ENCODE measurements at regions not wholly inside any gene's neighbourhood (a gene's known extent, or its start where the extent isn't known, plus 50 kb on each side); places are given as distances from the start of the nearest gene placed in this dataset.
"Not testable (repeated sequence)": the region's sequence is repeated elsewhere in the genome, so short reads cannot be mapped to it uniquely, and the experiment has no call there.

DNA sequence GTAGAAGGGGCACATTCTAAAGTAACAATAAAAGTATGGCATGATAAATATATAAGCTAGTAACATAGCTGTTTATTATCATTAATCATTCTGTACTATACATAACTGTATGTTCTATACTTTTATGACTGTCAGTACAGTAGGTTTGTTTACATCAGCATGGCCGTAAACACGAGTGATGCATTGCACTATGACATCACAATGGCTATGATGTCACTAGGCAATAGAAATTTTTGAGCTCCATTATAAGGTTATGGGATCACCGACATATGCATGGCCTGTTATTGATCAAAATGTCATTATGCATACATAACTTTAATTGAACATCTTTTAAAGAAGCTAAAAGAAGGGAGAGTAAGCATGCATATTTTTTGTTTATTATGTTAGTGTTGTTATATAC is 200.1 kb upstream of the SHH start:
- no peak overlapping the region for H3K4me3 ChIP-seq (ENCODE audit: control insufficient read depth, low read depth, low read length)
- TF ChIP-seq, protein P1, sequence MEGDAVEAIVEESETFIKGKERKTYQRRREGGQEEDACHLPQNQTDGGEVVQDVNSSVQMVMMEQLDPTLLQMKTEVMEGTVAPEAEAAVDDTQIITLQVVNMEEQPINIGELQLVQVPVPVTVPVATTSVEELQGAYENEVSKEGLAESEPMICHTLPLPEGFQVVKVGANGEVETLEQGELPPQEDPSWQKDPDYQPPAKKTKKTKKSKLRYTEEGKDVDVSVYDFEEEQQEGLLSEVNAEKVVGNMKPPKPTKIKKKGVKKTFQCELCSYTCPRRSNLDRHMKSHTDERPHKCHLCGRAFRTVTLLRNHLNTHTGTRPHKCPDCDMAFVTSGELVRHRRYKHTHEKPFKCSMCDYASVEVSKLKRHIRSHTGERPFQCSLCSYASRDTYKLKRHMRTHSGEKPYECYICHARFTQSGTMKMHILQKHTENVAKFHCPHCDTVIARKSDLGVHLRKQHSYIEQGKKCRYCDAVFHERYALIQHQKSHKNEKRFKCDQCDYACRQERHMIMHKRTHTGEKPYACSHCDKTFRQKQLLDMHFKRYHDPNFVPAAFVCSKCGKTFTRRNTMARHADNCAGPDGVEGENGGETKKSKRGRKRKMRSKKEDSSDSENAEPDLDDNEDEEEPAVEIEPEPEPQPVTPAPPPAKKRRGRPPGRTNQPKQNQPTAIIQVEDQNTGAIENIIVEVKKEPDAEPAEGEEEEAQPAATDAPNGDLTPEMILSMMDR (conservative IDR thresholded peaks at IDR 0.05; ENCODE audit: control insufficient read depth, insufficient read depth, low read depth, low read length), result no peak
- DNase-seq (ENCODE audit: low read depth), result no peak

DNA sequence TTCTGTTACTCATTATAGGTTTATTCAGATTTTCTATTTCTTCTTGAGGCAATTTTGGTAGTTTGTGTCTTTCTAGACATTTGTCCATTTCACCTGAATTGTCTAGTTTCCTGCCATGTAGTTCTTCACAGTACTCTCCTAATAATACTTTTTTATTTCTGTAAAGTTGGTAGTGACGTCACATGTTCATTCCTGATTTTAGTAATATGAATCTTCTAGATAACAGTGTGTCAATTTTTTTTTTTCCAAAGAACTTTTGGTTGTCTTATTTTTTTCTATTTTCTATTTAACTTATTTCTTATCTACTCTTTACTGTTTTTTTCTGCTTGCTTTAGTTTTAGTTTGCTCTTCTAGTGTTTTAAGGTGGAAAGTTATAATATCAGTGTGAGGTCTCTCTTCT is 197.3 kb upstream of the SHH start:
- no peak overlapping the region for H3K4me3 ChIP-seq (ENCODE audit: control insufficient read depth, low read depth, low read length)
- TF ChIP-seq, protein P1 (conservative IDR thresholded peaks at IDR 0.05; ENCODE audit: control insufficient read depth, insufficient read depth, low read depth, low read length), result no peak
- DNase-seq (ENCODE audit: low read depth), result no peak

DNA sequence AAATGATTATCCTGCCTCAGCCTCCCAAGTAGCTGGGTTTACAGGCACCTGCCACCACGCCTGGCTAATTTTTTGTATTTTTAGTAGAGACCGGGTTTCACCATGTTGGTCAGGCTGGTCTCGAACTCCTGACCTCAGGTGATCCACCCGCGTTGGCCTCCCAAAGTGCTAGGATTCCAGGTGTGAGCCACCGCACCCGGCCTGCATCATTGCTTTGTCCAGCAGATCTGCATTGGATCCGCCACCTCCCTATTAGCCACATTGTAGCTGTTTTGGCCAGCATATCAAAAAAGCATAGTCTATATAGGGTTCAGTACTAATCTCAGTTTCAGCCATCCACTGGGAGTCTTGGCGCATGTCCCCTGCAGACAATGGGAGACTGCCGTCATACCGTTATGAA is 194.6 kb upstream of the SHH start:
- not testable (repeated sequence) for DNase-seq (ENCODE audit: low read depth)

DNA sequence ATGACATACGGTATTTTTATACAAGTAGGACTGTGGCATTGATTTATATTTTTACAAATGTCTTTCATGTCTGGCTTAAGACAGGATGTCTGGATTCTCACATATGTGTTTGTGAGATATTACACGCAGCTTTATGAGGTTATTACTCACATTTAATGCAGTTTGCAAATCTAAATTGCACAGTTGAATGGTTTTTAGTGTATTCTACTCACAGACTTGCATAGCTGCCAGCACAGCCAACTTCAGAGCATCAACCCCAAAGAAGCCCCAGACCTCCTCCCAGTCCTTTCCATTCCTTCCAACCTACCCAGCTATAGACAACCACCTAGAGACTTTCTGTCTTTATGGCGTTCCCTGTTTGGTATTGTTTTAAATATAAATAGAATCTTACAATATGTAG is 193.8 kb upstream of the SHH start:
- TF ChIP-seq, protein P1 (conservative IDR thresholded peaks at IDR 0.05; ENCODE audit: control insufficient read depth, insufficient read depth, low read depth, low read length), result no peak
- H3K4me3 ChIP-seq (ENCODE audit: control insufficient read depth, low read depth, low read length), result no peak overlapping the region
- DNase-seq (ENCODE audit: low read depth), result no peak

More for the DNA sequence above, 194.6 kb upstream of the SHH start:
- not testable (repeated sequence) for H3K4me3 ChIP-seq (ENCODE audit: control insufficient read depth, low read depth, low read length)

DNA sequence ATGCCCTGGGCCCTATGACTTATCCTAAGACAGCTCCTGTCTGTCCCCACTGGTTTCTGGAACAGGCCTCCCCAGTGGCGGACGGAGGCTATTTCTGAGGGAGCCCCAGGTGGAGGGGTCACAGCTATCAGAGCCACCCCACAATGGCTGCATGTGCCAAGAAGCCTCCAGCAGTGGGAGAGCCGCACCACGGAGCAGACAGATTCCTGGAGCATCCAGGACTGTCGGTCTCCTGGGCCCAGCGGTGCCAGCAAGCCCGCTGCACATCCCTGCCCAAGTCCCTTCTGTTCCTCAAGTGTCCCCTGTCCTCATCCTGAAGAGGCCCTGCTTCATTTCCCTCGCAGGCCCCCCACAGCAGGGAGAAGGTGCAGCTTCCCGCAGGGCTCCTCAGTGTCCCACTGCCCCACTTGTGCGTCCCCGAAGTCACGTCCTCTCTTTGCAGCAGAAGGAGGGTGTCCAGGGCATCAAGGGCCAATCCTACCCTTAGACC is 193.0 kb upstream of the SHH start:
- TF ChIP-seq, protein P1 (conservative IDR thresholded peaks at IDR 0.05; ENCODE audit: control insufficient read depth, insufficient read depth, low read depth, low read length), result no peak
- no peak overlapping the region for H3K4me3 ChIP-seq (ENCODE audit: control insufficient read depth, low read depth, low read length)
- DNase-seq (ENCODE audit: low read depth), result no peak

DNA sequence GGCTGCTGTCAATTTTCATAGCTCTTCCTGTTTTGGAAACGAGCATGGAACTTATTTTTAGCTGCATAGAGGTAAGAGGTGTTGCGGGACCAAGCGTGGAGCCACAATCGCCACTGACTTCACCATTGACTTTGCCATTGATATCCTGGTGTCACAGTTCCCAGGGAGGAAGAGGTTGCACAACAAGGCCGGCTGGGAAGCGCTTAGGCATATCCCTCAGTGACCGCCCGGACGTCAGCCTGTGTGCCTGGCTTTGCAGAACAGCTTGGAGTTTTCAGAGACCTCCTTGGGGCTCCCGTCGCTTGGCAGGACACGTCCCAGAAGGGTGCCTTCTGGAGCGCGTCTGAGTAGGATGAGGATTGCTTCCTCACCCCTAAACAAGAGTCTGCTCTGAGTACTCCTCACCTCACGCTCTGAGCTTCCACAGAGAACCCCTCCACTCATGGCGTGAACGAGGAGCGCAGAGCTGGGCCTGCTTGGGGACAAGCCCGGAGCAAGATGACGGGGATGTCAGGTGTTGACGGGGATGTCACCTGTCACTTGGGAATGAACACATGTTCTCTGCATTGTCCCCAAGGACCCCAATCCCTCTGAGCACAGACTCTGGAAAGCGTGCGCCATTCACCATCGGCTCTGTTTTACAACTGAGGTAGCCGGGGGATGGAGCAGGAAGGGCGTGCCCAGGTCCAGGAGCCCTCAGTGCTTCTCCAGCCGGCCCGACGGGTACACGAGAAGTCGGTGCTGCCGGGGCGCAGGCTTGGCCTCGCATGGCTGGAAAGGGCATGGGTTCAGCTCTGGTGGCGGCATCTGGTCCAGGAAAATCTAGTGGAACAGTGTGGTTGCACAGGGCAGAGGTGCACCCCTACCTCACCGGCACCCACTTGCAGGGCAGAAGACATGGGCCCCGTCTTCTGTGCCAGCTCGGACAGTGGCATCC is 192.3 kb upstream of the SHH start:
- DNase-seq (ENCODE audit: low read depth), result no peak
- no peak overlapping the region for H3K4me3 ChIP-seq (ENCODE audit: control insufficient read depth, low read depth, low read length)
- TF ChIP-seq, protein P1 (conservative IDR thresholded peaks at IDR 0.05; ENCODE audit: control insufficient read depth, insufficient read depth, low read depth, low read length), result no peak
